HCT116 (cell line): ENCODE measurements at regions not wholly inside any gene's neighbourhood (a gene's known extent, or its start where the extent isn't known, plus 50 kb on each side); places are given as distances from the start of the nearest gene placed in this dataset.

Experiments
- ATAC-seq: fragments of 200-7000 bp; cut with Tn5 transposase; 2 replicates; pipeline ENCODE4 v1.9.1; 2020; ENCODE audit warnings: mild to moderate bottlenecking, moderate library complexity
- BruUV-seq: library from RNA; stranded (reverse); fragments of 400-500 nt; replicated peaks from 2 replicates; lab custom pipeline; 2021; lab: Mats Ljungman, UMichigan
- CTCF ChIA-PET: fragments of 300-600 bp; sonication (Branson Sonifier 250); formaldehyde crosslinking; loops from one replicate; lab custom pipeline; 2021; ENCODE audit warnings: antibody characterized with exemption; lab: Charles Lee
- POLR2A ChIA-PET: fragments of 300-600, 350-600 bp; sonication (Branson Sonifier 250); formaldehyde crosslinking; loops from one replicate; lab custom pipeline; 2021; ENCODE audit warnings: antibody characterized with exemption; lab: Charles Lee
- RAD21 ChIA-PET, 2 experiments: fragments of 300-600 bp; sonication (Branson Sonifier 250); formaldehyde crosslinking; loops; one replicate each; lab custom pipeline; 2023; ENCODE audit warnings: low total read pairs in 2 of 2; ENCODE audit not compliant: uncharacterized antibody in 2 of 2, unreplicated experiment in 2 of 2, low non-redundant PET in 1 of 2; lab: Charles Lee
- DNase-seq: peaks from one replicate; pipeline ENCODE4 v3.0.0-alpha.2; 2010; ENCODE audit warnings: low read depth, low spot score
- H2AFZ ChIP-seq: fragments of 200-600 bp; shearing (Covaris generic), sonication (generic); 2 replicates; pipeline ENCODE4 v1.6.1; 2017; ENCODE audit warnings: low read depth, mixed run types, mixed read lengths, antibody characterized with exemption, low read length; ENCODE audit not compliant: poor library complexity, severe bottlenecking
- H3K27ac ChIP-seq: 2 replicates; pipeline ENCODE4 v1.5.1; 2012; ENCODE audit warnings: low read depth, low read length
- H3K27me3 ChIP-seq: fragments of 200-600 bp; sonication (generic); 2 replicates; pipeline ENCODE4 v1.6.1; 2016; ENCODE audit warnings: mixed run types, low read length, mixed read lengths; ENCODE audit not compliant: insufficient read depth
- H3K36me3 ChIP-seq, 2 experiments: fragments of 200-500 bp in 1 of 2; fragments of 200-600 bp in 1 of 2; sonication (Bioruptor generic) in 1 of 2; sonication (generic) in 1 of 2; 2 replicates each; pipeline versions ENCODE4 v1.5.1 to v1.6.1; 2014 to 2016; ENCODE audit warnings: low read length in 2 of 2, inconsistent platforms in 1 of 2, mixed read lengths in 1 of 2, mixed run types in 1 of 2; ENCODE audit not compliant: insufficient read depth in 2 of 2, control insufficient read depth in 1 of 2
- H3K4me1 ChIP-seq, 2 experiments: fragments of 200-600 bp in 1 of 2; sonication (generic) in 1 of 2; 2 replicates each; pipeline versions ENCODE4 v1.5.1 to v1.6.1; 2012 to 2017; ENCODE audit warnings: low read length in 2 of 2, inconsistent platforms in 1 of 2, mild to moderate bottlenecking in 1 of 2, mixed read lengths in 1 of 2, mixed run types in 1 of 2, moderate library complexity in 1 of 2; ENCODE audit not compliant: insufficient read depth in 2 of 2, control insufficient read depth in 1 of 2
- H3K4me2 ChIP-seq: fragments of 200-600 bp; sonication (generic); 2 replicates; pipeline ENCODE4 v1.6.1; 2017; ENCODE audit warnings: mixed run types, low read length, mixed read lengths
- H3K4me3 ChIP-seq, 2 experiments: fragments of 200-600 bp in 1 of 2; sonication (generic) in 1 of 2; replicated peaks in 1 of 2; 2 replicates each; pipeline ENCODE4 v1.5.1; 2011 to 2016; ENCODE audit warnings: low read length in 2 of 2, control low read depth in 1 of 2, low read depth in 1 of 2, mild to moderate bottlenecking in 1 of 2, mixed read lengths in 1 of 2, mixed run types in 1 of 2
- H3K79me2 ChIP-seq: fragments of 200-600 bp; sonication (generic); 2 replicates; pipeline ENCODE4 v1.6.1; 2017; ENCODE audit warnings: mild to moderate bottlenecking, mixed run types, low read length, moderate library complexity, mixed read lengths; ENCODE audit not compliant: insufficient read depth
- H3K9ac ChIP-seq: fragments of 200-600 bp; sonication (generic); 2 replicates; pipeline ENCODE4 v1.6.1; 2016; ENCODE audit warnings: low read length, mixed read lengths
- H3K9me2 ChIP-seq: fragments of 200-600 bp; sonication (generic), shearing (Covaris generic); 2 replicates; pipeline ENCODE4 v1.6.1; 2017; ENCODE audit warnings: mixed run types, mild to moderate bottlenecking, moderate library complexity; ENCODE audit not compliant: insufficient read depth
- H3K9me3 ChIP-seq, 2 experiments: fragments of 200-500 bp in 1 of 2; fragments of 200-600 bp in 1 of 2; sonication (Bioruptor generic) in 1 of 2; sonication (generic) in 1 of 2; 2 replicates each; pipeline ENCODE4 v1.6.1; 2014 to 2017; ENCODE audit warnings: low read length in 2 of 2, mixed read lengths in 2 of 2, inconsistent platforms in 1 of 2, low read depth in 1 of 2, mild to moderate bottlenecking in 1 of 2, mixed run types in 1 of 2, moderate library complexity in 1 of 2; ENCODE audit not compliant: control insufficient read depth in 1 of 2, insufficient read depth in 1 of 2
- H4K20me1 ChIP-seq: fragments of 200-600 bp; sonication (generic), shearing (Covaris generic); 2 replicates; pipeline ENCODE4 v1.6.1; 2017; ENCODE audit warnings: mixed run types, mild to moderate bottlenecking, moderate library complexity; ENCODE audit not compliant: insufficient read depth
- CEBPB ChIP-seq: IDR thresholded peaks from 2 replicates; pipeline ENCODE4 v1.6.1; 2012; ENCODE audit warnings: low read depth
- CTCF ChIP-seq, 3 experiments: fragments of 200-600 bp in 1 of 3; sonication (generic) in 1 of 3; IDR thresholded peaks in 2 of 3; conservative IDR thresholded peaks in 1 of 3; 2 replicates each; pipeline ENCODE4 v1.5.1; 2012 to 2017; ENCODE audit warnings: low read depth in 2 of 3, low read length in 2 of 3, antibody characterized with exemption in 1 of 3, borderline replicate concordance in 1 of 3, control low read depth in 1 of 3, mild to moderate bottlenecking in 1 of 3, mixed read lengths in 1 of 3, mixed run types in 1 of 3, moderate library complexity in 1 of 3; ENCODE audit not compliant: insufficient read depth in 1 of 3
- EGR1 ChIP-seq: IDR thresholded peaks from 2 replicates; pipeline ENCODE4 v1.6.1; 2012; ENCODE audit warnings: low read depth
- ELF1 ChIP-seq: IDR thresholded peaks from 2 replicates; pipeline ENCODE4 v1.6.1; 2012; ENCODE audit warnings: low read depth, borderline replicate concordance
- EZH2 ChIP-seq: fragments of 200-600 bp; sonication (generic); IDR thresholded peaks from 2 replicates; pipeline ENCODE4 v1.6.1; 2017; ENCODE audit warnings: antibody characterized with exemption, mixed run types
- EZH2phosphoT487 ChIP-seq: fragments of 200-600 bp; IDR thresholded peaks from 2 replicates; pipeline ENCODE4 v1.6.1; 2018; ENCODE audit warnings: antibody characterized with exemption, borderline replicate concordance
- JUND ChIP-seq: IDR thresholded peaks from 2 replicates; pipeline ENCODE4 v1.6.1; 2012
- POLR2A ChIP-seq: IDR thresholded peaks from 2 replicates; pipeline ENCODE4 v1.7.0; 2011; ENCODE audit warnings: borderline replicate concordance; ENCODE audit not compliant: insufficient read depth, insufficient read length; ENCODE audit errors: extremely low read depth
- RAD21 ChIP-seq: IDR thresholded peaks from 2 replicates; pipeline ENCODE4 v1.6.1; 2012; ENCODE audit warnings: low read depth, mild to moderate bottlenecking
- SP1 ChIP-seq: IDR thresholded peaks from 2 replicates; pipeline ENCODE4 v1.6.1; 2012; ENCODE audit warnings: low read depth
- SRF ChIP-seq: IDR thresholded peaks from 2 replicates; pipeline ENCODE4 v1.6.1; 2012; ENCODE audit warnings: low read depth
- ZNF274 ChIP-seq: fragments of 200-500 bp; sonication (Bioruptor generic); IDR thresholded peaks from 2 replicates; pipeline ENCODE4 v1.6.1; 2014; ENCODE audit warnings: mild to moderate bottlenecking, low read depth, low read length, inconsistent platforms
- intact Hi-C: fragments of 100-400 bp; cut with micrococcal nuclease; formaldehyde crosslinking; loops from 2 replicates; pipeline ENCODE4 v1.10.0; 2022
- TF ChIP-seq, protein P1 (sequence below): IDR thresholded peaks from 2 replicates; pipeline ENCODE4 v1.6.1; 2012

- ChIA-PET CTCF (no interaction called here), POLR2A (no interaction called here), RAD21 (no interaction called here)
- Histone ChIP-seq H3K79me2 (no peaks in the 10 kb centered on the region), H4K20me1 (no peaks in the 10 kb centered on the region), H2AFZ (no peak overlapping the region), H3K9ac (no peak overlapping the region), H3K9me3 (no peaks in the 10 kb centered on the region), H3K36me3 (no peaks in the 10 kb centered on the region), H3K4me3 (no peak overlapping the region), H3K4me1 (no peaks in the 10 kb centered on the region), H3K27me3 (no peaks in the 10 kb centered on the region), H3K4me2 (no peak overlapping the region), H3K27ac (no peak overlapping the region), H3K9me2 (no peaks in the 10 kb centered on the region)
- intact Hi-C loops = no loop called here
- no peak for DNase-seq
- no peak for ATAC-seq
- TF ChIP-seq JUND (no peak), CEBPB (no peak), CTCF (IDR thresholded peaks at IDR 0.05 in 2 of 3, conservative IDR thresholded peaks at IDR 0.05 in 1 of 3; ENCODE audit: borderline replicate concordance in 1 of 3, insufficient read depth in 1 of 3, low read depth in 2 of 3, low read length in 2 of 3) (no peak), EZH2 (no peak), RAD21 (no peak), SP1 (no peak), SRF (no peak), EZH2phosphoT487 (no peak), EGR1 (no peak), POLR2A (no peak), ELF1 (no peak), ZNF274 (no peak)
- TF ChIP-seq, protein P1, sequence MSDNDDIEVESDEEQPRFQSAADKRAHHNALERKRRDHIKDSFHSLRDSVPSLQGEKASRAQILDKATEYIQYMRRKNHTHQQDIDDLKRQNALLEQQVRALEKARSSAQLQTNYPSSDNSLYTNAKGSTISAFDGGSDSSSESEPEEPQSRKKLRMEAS = no peak
- no TSS peak for BruUV-seq
These were observed 56.5 kb upstream of the PPFIA2 start for GRCh38 chr12:81815611-81816010.
